Caki2 (cell line): ENCODE measurements at regions not wholly inside any gene's neighbourhood (a gene's known extent, or its start where the extent isn't known, plus 50 kb on each side); places are given as distances from the start of the nearest gene placed in this dataset.

Experiments used
- DNase-seq: peaks from one replicate; pipeline ENCODE4 v3.0.0-alpha.2; 2015; ENCODE audit warnings: low read depth
- in situ Hi-C: cut with HindIII; loops from 2 replicates; pipeline ENCODE4 v1.10.0; 2016; ENCODE audit warnings: low sequenced_read_pairs, low pct_unique_long_range_greater_than_20kb, mixed read lengths

DNA sequence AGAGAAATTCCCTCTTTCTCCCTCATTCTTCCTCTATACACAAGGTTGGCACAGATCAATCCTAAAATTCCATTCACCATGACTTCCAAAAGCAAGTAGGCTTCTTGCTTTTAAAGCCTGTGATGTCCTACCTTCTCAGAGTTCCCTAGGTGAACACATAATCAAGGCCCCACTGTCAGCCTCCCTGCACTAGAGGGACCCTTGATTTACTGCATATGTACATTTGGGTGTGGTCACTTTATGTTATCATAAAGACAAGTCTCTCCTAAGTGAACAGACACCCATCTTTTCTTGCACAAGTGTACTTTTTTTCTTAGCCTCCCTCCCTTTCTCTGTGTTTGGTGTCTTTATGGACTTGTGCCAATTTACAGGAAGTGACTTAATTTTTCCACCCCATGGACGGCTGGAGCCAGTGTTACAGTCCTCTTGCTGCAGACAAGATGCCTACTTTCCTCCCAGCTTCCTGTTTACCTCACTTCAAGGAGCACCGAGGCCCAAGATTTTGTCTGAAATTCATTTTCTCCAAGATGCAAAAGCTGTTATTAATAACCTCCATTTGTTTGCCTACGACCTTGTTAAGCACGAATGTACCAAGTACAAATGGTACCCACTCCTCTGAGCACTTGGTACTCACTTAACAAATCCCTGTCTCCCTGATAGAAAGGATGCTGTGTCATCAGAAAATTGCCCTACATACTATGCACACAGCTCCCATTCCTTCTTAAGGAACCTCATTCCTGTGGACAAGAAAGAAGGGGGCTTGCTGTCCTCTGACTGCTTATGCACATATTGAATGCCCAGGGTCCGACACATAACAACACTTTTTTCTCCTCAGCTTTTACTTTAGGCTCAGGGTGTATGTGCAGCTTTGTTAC lies 82.8 kb upstream of the SLC44A3 start:
- in situ Hi-C loops = no loop called here
- no peak for DNase-seq

DNA sequence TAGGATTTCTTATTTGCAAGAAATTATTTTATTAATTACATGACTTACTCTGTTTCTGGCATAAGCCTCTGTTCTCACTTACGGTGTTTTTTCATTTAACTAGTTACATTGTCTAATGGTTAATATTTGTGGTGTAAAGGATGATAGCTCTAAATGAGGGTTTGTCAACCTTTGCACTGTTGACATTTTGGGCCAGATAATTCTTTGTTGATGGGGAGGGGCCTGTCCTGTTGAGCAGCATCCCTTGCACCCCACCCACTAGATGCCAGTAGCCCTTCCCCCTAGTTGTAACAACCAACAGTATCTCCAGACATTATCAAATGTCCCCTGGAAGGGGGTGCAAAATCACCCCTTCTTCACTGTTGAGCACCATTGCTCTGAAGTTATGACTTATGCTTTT lies 83.6 kb upstream of the SLC44A3 start:
- in situ Hi-C loops = no loop called here
- no peak for DNase-seq

GRCh38 chr1:94736073-94736472 lies 84.1 kb upstream of the SLC44A3 start:
- in situ Hi-C loops = no loop called here
- no peak for DNase-seq

- in situ Hi-C loops = no loop called here
- no peak for DNase-seq
Measured at GRCh38 chr1:94734963-94735901, 84.9 kb upstream of the SLC44A3 start.

GRCh38 chr1:94731891-94732290 lies 88.3 kb upstream of the SLC44A3 start:
- DNase-seq = no peak
- in situ Hi-C loops = no loop called here

DNA sequence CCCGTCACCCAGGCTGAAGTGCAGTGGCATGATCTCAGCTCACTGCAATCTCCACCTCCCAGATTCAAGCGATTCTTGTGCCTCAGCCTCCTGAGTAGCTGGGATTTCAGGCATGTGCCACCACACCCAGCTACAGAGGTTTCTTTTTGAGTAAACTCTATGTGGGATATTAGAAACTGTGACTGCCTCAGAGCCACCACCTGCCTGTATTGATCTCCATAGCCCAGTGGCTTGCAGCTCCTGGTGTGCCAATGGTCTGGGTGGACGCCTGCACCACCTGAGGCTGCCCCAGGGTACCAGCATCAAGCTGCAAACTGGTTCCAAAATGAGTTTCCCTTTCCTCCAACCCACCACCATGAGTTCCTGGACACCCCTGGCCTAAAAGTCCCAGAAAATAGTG lies 89.7 kb upstream of the SLC44A3 start:
- DNase-seq = no peak
- in situ Hi-C loops = no loop called here

DNA sequence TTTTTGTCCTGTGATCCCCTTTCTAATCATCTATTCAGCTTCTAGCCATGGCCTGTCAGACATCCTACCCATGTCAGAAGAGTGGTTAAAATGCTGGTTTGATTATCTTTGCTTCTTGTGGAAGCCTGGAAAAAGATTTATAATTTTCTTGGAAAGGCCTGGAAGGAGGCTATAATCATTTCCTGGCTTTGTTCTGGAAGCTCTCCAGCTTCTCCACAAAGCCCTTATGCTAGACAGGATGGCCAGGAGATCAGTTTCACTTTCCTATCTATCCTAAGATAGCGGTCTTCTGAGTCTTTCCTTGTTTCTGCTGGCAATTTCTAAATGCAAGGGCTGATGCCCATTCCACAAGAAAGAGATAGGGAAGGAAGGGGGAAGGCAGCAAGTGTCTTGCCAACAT lies 90.9 kb upstream of the SLC44A3 start:
- in situ Hi-C loops = no loop called here
- DNase-seq = no peak

DNA sequence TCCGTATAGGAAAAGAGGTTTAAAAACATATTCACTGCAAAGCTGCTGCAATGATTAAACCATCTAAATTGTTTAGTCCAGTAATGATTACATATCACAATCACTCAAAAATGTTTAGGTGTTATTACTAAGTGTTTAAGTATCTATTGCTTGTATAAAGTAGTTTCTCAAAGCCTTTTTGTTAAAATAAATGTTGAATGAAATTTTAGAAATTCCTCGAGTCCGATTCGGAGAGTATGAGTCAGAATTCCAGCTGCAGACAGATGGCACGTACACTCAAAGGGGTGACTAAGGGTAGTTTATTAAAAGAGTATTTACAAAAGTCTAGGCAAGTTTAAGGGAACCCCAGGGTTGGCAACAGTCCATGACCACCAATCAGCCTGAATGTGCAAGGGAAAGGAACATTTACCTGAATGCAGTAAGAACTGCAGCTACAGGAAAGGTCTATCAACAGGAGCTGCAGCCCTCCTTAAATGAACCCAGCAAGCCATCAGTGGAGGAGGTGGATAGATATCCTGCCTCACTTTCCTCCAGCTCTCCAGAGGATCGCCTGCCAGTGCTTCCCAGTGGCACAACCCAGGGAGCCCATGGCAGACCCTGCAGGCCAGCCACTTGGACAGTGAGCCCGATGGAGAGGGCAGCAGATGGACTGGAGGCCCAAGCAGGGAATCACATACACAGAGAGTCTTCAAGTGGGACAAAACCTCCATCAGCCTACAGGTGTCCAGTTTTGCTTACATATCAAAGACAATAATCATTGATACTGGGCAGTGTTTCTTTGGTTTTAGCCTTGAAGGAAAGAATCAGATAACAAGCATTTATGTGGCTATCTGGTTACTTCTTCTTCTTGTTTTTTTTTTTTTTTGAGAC lies 92.1 kb upstream of the SLC44A3 start:
- peak; percentile 62 for DNase-seq
- in situ Hi-C loops = no loop called here

DNA sequence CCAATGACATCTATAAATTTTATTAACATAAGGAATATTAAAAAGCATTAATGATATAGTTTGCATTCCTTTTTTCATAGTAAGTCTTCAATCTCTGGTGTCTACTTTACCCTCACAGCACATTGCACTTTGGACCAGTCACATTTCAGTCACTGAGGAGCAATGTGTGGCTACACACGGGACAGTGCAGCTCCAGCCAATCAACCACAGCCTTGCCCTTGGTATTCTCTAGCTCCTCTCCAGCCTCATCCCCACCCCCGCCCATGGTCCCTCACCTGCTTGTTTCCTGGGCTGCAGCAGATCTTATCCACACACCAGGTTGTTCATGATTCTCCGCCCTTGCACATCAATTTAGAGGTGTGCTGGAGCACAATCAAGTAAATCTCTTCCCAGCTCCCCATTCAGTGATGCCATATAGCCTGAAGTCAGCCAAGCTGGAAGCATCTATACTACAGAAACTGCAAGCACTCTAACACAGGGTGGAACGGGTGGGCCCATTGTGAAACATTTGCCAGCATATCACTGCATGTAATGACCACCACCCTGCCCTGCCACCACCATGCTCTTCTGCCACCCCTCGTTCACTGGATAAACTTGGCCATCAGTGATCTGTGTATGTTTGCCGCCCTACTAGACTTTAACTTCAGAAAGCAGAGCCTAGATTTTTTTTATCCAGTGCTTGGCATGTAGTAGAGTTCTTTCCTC lies 93.0 kb upstream of the SLC44A3 start:
- in situ Hi-C loops = no loop called here
- DNase-seq = no peak

- no peak for DNase-seq
- in situ Hi-C loops = no loop called here
Measured at GRCh38 chr1:94725566-94725965, 94.6 kb upstream of the SLC44A3 start.

DNA sequence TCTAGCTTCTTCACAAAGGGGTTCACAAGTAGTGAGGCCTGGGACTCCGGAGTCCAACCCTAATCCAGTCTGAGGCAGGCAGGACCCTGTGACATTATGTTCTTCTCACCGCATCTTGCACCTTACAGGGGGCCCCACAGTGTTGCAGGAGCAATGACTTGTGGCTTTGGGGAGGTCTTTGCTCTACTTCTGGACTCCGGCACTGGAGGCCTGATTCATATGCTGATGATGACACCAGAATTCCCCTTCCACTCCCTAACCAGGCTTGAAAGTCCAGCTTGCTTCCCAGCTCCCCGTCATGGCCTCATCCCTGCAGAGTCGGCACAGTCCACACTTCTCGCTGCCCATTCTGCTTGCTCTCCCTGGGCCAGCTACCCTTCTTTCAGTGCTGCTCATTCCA lies 96.3 kb upstream of the SLC44A3 start:
- no peak for DNase-seq
- in situ Hi-C loops = no loop called here

DNA sequence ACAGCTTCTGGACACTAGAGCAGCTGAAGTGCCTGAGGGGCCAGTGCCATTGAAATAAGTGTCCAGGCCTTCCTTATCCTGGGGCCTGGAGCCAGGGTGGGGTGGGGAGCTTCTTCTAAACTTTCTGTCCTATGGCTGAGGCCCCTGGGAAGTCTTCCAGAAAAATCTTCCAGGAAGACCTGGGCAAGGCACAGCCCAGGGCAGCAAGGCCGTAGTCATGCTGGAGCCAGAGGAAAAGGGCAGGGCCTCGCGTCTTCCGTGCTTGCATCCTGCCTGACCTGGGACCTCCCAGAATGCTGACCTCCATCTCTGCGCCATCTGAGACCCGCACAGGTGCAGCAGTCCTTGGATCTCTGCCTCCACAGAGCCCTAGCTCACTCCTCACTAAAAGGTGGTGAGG lies 96.7 kb upstream of the SLC44A3 start:
- DNase-seq = no peak
- in situ Hi-C loops = no loop called here

DNA sequence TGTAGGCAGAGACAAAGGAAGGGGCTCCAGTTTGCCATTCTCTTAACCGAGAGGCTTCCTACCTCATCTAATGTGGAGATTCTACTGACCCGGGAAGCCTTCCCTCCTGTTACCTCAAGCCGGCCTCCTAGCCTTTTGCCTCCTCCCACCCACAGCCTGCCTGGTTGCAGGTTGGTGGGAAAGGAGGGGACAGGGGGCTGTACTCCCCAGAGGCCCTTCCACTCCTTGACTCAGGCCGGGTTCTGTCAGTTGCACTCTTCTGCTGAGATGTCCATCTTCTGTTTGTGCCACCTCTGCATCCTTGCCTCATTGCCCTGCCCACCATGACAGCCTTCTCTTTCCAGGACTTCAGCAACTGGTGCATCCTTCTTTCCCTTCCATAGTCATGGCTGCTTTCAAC lies 98.0 kb upstream of the SLC44A3 start:
- in situ Hi-C loops = no loop called here

DNA sequence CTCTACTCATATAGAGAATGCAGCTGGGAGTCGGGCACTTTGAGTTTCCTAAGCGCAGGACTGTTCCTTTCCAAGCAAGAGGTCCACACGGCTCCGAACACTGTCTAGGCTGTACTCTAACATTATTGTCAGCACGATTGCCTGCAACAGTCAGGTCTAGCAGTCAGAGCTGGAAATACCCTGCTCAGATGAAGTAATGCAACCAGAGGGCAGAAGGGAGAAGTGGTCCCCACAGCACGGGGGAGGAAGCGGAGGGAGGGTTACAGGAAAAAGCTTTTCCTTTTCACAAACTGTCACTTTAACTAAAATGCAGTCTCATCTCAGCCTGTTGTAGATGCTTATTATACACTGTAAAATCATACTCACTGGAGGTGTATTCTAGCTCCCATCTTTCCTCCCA lies 98.9 kb upstream of the SLC44A3 start:
- no peak for DNase-seq
- in situ Hi-C loops = no loop called here

More for the DNA sequence above, 98.0 kb upstream of the SLC44A3 start:
- no peak for DNase-seq

- DNase-seq = no peak
- in situ Hi-C loops = no loop called here
Measured at GRCh38 chr1:94719926-94720793, 100.0 kb upstream of the SLC44A3 start.

DNA sequence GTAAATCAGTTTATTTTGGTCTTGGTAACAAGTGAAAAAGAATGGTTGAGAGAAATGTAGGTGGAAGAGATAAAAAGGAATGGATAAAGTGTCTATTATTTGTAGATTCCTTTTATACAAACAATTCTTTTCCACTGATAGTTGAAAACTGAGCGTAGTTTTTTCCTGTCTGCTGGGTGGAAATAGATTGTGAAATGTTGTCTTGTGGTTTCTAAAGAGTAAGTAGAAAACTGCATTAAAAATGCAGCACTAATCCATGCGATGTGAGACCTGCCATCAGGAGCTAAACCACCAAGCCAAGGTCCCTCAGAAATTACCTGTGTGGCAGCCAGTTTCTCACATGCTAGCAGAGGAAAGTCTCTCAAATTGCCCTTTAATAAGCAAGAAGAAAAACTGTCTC lies 103.2 kb upstream of the SLC44A3 start:
- DNase-seq = no peak
- in situ Hi-C loops = no loop called here

- DNase-seq = no peak
- in situ Hi-C loops = no loop called here
Measured at GRCh38 chr1:94715321-94715720, 104.8 kb upstream of the SLC44A3 start.
